Neural crest cell (in vitro differentiated cells): ENCODE measurements at regions not wholly inside any gene's neighbourhood (a gene's known extent, or its start where the extent isn't known, plus 50 kb on each side); places are given as distances from the start of the nearest gene placed in this dataset.

Experiments used
- DNase-seq: peaks from one replicate; pipeline ENCODE4 v3.0.0; 2021; ENCODE audit warnings: low read depth, mixed read lengths, low spot score
- H3K27ac Mint-ChIP-seq: one replicate; pipeline ENCODE4 v1.8.0; 2021; ENCODE audit warnings: mild to moderate bottlenecking, mixed read lengths; ENCODE audit not compliant: unreplicated experiment
- H3K27me3 Mint-ChIP-seq: 2 replicates; pipeline ENCODE4 v1.8.0; 2021; ENCODE audit warnings: low read depth, mild to moderate bottlenecking, mixed read lengths
- H3K36me3 Mint-ChIP-seq: 2 replicates; pipeline ENCODE4 v1.8.0; 2021; ENCODE audit warnings: low read depth, mild to moderate bottlenecking, mixed read lengths
- H3K4me1 Mint-ChIP-seq: 2 replicates; pipeline ENCODE4 v1.8.0; 2021; ENCODE audit warnings: mixed read lengths
- H3K4me3 Mint-ChIP-seq: one replicate; pipeline ENCODE4 v1.8.0; 2021; ENCODE audit warnings: mild to moderate bottlenecking, mixed read lengths
- H3K9me3 Mint-ChIP-seq: 2 replicates; pipeline ENCODE4 v1.8.0; 2021; ENCODE audit warnings: mixed read lengths
- TF ChIP-seq, protein P1 (sequence below): fragments of 200-600 bp; sonication (generic); conservative IDR thresholded peaks from 2 replicates; pipeline ENCODE4 v1.5.0; 2021; ENCODE audit warnings: antibody characterized with exemption, mild to moderate bottlenecking

GRCh38 chr5:19031491-19031890 is 956.5 kb downstream of the CDH18 start:
- no peak for DNase-seq
- no peaks in the 10 kb centered on the region for H3K36me3 Mint-ChIP-seq
- H3K4me1 Mint-ChIP-seq, result peaks cover 6% of the 10 kb centered on the region
- no peaks in the 10 kb centered on the region for H3K27me3 Mint-ChIP-seq
- no peak overlapping the region for H3K4me3 Mint-ChIP-seq
- H3K9me3 Mint-ChIP-seq, result no peaks in the 10 kb centered on the region
- TF ChIP-seq, protein P1, sequence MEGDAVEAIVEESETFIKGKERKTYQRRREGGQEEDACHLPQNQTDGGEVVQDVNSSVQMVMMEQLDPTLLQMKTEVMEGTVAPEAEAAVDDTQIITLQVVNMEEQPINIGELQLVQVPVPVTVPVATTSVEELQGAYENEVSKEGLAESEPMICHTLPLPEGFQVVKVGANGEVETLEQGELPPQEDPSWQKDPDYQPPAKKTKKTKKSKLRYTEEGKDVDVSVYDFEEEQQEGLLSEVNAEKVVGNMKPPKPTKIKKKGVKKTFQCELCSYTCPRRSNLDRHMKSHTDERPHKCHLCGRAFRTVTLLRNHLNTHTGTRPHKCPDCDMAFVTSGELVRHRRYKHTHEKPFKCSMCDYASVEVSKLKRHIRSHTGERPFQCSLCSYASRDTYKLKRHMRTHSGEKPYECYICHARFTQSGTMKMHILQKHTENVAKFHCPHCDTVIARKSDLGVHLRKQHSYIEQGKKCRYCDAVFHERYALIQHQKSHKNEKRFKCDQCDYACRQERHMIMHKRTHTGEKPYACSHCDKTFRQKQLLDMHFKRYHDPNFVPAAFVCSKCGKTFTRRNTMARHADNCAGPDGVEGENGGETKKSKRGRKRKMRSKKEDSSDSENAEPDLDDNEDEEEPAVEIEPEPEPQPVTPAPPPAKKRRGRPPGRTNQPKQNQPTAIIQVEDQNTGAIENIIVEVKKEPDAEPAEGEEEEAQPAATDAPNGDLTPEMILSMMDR, result no peak
- no peak overlapping the region for H3K27ac Mint-ChIP-seq

GRCh38 chr5:19035816-19036215 is 952.2 kb downstream of the CDH18 start:
- H3K4me1 Mint-ChIP-seq, result peaks cover 6% of the 10 kb centered on the region
- TF ChIP-seq, protein P1, result no peak
- H3K4me3 Mint-ChIP-seq, result no peak overlapping the region
- H3K27me3 Mint-ChIP-seq, result no peaks in the 10 kb centered on the region
- H3K27ac Mint-ChIP-seq, result no peak overlapping the region
- H3K9me3 Mint-ChIP-seq, result no peaks in the 10 kb centered on the region
- H3K36me3 Mint-ChIP-seq, result no peaks in the 10 kb centered on the region
- no peak for DNase-seq

DNA sequence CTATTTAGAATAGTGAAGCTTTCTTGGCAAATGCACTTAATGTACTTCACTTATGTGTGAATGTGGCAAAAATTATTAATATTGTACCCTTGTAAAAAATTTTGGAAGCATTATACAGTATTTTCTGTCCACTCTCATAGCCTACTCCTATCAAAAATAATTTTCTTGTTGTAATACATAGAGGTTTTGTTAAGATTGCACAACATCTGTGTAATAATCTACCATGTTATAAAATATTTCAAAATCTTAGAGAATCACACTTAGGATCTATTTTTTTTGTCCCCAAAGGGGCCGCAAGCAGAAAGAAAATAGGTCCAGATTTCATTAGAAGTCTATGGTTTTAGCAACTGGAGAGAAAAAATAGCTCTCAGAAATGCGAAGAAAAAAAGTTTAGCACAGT is 945.9 kb downstream of the CDH18 start:
- no peak for DNase-seq
- peaks cover 2% of the 10 kb centered on the region for H3K36me3 Mint-ChIP-seq
- peaks cover 4% of the 10 kb centered on the region for H3K9me3 Mint-ChIP-seq
- no peaks in the 10 kb centered on the region for H3K27me3 Mint-ChIP-seq
- no peak overlapping the region for H3K27ac Mint-ChIP-seq
- no peak overlapping the region for H3K4me3 Mint-ChIP-seq
- H3K4me1 Mint-ChIP-seq, result peaks cover 4% of the 10 kb centered on the region
- TF ChIP-seq, protein P1, result no peak

DNA sequence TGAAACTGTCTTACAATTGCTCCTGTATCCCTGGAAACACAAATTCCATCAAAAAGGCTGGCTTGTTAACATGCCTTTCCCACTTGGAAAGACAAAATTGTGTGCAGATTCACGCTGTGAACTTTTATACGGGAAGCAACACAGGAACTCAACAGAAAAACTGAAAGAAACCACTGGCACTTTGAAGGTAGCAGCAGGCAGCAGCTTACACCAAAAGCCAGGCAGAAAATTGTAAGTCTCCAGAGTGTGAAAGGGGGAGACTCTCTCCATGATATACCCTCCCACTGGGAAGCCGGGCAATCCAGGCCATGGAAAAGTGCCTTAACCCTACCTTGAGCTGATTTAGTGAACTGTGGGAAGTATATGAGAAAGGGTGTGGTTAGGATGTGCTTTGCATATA is 943.7 kb downstream of the CDH18 start:
- Mint-ChIP-seq H3K4me3 (no peak overlapping the region), H3K36me3 (peaks cover 2% of the 10 kb centered on the region), H3K27ac (no peak overlapping the region), H3K4me1 (peaks cover 8% of the 10 kb centered on the region), H3K27me3 (no peaks in the 10 kb centered on the region), H3K9me3 (peaks cover 6% of the 10 kb centered on the region)
- DNase-seq, result no peak
- TF ChIP-seq, protein P1, result no peak

DNA sequence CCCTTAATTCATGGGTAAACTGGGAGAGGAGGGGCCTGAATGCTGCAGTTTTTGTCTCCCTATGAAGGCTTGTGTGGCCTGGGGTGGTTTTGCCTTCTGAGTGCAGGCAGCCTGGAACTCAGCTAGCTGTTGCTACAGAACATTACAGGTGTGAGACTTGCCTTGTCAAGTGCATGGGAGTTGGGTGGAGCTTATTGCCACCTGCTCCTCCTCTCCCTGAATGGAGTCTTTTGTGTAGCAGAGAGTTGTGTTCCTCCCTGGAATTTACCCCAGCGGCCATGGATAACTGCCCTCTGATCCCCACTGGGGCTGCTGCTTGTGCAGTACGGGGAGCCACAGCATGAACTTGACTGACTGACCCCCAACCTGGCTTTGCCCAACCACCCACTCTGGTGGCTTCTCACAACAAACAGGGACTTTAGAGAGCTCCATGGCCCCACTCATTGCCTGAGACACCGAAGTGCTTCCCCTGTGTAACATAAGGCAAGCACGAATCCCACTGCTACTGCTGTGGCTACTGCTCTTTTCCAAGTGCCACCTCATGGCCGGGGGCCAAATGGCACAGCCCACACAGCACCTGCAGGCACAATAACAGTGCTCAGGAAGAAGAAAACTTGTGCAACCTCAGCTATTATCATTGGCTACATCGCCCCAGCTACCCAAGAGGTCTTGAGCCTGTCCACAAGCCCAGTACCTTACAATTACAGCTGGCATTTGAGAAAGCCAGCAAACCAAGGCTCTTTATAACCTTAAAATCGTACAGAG is 942.9 kb downstream of the CDH18 start:
- TF ChIP-seq, protein P1, result no peak
- H3K4me3 Mint-ChIP-seq, result no peak overlapping the region
- H3K27me3 Mint-ChIP-seq, result no peaks in the 10 kb centered on the region
- H3K36me3 Mint-ChIP-seq, result peaks cover 2% of the 10 kb centered on the region
- peaks cover 6% of the 10 kb centered on the region for H3K9me3 Mint-ChIP-seq
- no peak for DNase-seq
- peaks cover 8% of the 10 kb centered on the region for H3K4me1 Mint-ChIP-seq
- no peak overlapping the region for H3K27ac Mint-ChIP-seq
